ENCODE measurements at regions not wholly inside any gene's neighbourhood (a gene's known extent, or its start where the extent isn't known, plus 50 kb on each side); places are given as distances from the start of the nearest gene placed in this dataset.

- TF ChIP-seq CTCF (conservative IDR thresholded peaks at IDR 0.05) (no peak), EZH2 (IDR thresholded peaks at IDR 0.05; ENCODE audit: low read depth) (no peak)
Observed at GRCh38 chr16:85454171-85454872, 158.8 kb upstream of the GSE1 start.

Measured in PC-9 (cell line).